VCaP (cell line): ENCODE measurements at regions not wholly inside any gene's neighbourhood (a gene's known extent, or its start where the extent isn't known, plus 50 kb on each side); places are given as distances from the start of the nearest gene placed in this dataset.

Source experiments
- H3K27ac ChIP-seq: fragments of 450-650 bp; 2 replicates; pipeline ENCODE4 v1.5.1; 2017
- TF ChIP-seq, protein P1 (sequence below): fragments of 450-650 bp; conservative IDR thresholded peaks from 2 replicates; pipeline ENCODE4 v1.5.1; 2017; ENCODE audit warnings: mild to moderate bottlenecking, moderate library complexity

DNA sequence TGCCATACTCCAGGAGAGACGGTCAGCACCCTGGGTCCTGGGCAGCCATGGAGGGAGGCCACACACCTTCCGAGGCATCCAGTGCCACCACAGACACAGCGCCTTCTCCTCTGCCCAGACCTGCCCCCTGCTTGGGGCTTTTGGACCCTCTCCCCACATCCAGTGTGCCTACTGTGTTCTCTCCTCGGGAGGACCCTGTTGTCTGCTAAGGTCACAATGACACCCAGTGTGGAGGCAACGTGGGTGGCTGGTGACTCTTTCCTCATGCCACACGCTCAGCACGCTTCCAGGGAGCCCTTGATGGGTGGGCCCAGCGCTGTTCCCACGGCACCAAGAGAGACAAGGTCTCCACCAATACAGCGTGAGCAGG, 251.9 kb downstream of the EIPR1 start:
- H3K27ac ChIP-seq, result no peak overlapping the region
- TF ChIP-seq, protein P1, sequence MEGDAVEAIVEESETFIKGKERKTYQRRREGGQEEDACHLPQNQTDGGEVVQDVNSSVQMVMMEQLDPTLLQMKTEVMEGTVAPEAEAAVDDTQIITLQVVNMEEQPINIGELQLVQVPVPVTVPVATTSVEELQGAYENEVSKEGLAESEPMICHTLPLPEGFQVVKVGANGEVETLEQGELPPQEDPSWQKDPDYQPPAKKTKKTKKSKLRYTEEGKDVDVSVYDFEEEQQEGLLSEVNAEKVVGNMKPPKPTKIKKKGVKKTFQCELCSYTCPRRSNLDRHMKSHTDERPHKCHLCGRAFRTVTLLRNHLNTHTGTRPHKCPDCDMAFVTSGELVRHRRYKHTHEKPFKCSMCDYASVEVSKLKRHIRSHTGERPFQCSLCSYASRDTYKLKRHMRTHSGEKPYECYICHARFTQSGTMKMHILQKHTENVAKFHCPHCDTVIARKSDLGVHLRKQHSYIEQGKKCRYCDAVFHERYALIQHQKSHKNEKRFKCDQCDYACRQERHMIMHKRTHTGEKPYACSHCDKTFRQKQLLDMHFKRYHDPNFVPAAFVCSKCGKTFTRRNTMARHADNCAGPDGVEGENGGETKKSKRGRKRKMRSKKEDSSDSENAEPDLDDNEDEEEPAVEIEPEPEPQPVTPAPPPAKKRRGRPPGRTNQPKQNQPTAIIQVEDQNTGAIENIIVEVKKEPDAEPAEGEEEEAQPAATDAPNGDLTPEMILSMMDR, result no peak

DNA sequence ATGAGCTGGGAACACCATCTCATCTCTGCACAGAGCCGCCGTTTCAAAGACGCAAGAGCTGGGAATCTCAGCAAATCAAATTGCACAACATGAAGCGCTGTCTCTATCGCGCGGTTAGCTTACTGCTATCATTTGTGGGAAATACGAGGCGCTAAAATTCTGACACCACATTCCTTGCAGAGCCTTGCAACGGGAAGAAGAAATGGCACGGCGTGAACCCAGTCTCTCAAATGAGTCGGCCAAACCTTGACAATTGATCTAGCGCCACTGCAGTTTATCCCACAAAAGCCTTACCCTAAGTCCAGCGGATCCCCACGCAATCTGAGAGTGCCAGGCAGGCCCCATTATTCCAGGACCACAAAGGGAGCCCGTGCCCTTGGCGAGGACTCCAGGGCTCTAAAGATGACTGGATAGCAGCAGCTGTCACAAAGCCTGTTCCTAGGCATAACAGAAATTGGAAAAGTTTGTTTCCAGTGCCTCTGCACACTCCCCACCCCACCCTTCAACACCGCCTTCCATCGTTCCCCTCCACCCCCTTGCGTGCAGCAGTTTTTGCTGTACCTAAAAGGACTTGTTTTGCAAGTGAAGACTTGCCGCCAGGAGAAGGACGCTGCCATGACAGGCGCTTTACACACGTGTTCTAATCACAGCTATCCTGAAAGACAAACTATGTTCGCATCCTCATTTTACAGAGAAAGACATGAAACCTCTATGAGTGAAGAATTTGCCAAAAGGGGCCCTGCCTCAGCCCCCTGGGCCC, 252.4 kb downstream of the EIPR1 start:
- TF ChIP-seq, protein P1, result no peak
- H3K27ac ChIP-seq, result no peak overlapping the region

DNA sequence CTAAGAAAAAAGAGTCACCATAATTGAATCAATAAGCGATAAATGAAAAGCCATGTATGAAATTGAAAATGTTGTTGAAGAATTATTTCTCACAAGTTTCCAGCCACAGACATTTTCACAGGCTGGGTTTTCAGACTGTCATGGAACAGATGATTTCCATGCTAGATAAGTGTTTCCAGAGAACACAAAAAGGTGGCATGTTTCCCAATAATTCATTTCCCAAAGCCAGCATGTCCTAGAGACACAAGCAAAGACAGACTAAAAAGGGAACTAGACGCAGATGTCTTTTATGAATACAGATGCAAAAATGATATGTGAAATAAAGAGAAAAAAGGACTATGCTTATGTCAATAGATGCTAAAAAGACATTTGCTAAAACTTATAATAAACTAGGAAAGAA, 255.1 kb downstream of the EIPR1 start:
- TF ChIP-seq, protein P1, result no peak
- no peak overlapping the region for H3K27ac ChIP-seq

DNA sequence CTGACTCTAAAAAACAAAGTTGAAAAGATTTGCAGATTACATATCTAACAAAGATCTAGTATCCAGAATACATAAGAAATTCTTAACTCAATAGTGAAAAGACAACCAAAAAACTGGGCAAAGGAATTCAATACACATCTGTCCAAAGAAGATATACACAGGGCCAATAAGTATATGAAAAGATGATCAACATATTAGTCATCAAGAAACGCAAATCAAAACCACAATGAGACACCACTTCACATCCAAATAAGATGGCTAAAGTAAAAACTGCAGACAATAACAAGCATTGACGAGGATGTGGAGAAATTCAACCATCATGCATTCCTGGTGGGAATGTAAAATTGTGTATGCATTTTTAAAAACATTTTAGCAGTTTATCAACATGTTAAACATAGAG, 256.0 kb downstream of the EIPR1 start:
- TF ChIP-seq, protein P1, result no peak
- no peak overlapping the region for H3K27ac ChIP-seq

DNA sequence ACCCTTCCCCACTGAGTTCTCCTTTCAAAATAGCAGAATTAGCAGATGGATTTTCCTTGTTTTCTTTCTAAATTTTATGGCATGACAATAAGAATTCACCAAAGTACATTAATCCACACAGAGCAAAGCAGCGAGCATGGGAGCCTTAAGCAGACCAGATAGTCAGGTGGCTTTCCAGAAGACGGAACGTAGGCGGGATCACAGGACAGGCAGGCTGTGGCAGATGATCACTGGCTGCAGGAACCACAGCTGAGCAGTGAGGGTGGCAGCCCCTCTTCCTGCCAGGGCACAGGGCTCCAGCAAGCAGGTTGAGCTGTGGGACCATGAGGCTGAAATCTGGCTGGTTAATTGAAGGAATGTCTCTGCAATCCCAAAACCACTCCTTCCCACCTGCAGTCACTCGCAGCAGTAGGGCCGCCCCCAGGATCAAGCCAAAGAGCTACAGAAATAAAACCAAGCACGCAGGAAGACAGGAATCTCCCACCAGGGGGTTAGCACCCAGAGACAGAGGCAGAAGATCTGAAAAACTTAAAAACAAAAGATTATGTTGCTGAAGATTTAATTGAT, 259.9 kb downstream of the EIPR1 start:
- no peak overlapping the region for H3K27ac ChIP-seq
- TF ChIP-seq, protein P1, result no peak

DNA sequence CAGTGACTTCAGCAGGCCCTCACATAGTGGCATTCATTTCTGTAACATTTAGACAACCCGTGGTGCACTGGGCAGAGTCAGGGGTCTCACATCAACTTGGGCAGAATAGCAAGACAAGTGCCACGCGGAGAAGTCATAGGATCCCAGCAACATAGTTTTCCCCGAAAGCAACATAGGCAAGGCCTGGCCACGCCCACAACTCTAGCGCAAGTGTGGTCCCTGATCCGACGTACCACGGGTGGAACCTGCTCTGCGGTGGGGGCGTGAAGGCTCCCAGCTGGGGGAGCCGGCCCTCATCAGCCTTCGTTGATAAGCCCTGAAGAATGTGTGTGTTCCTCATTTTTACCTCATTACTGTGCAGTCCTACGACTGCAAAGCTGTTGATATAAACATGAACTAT, 261.2 kb downstream of the EIPR1 start:
- TF ChIP-seq, protein P1, result no peak
- H3K27ac ChIP-seq, result no peak overlapping the region

DNA sequence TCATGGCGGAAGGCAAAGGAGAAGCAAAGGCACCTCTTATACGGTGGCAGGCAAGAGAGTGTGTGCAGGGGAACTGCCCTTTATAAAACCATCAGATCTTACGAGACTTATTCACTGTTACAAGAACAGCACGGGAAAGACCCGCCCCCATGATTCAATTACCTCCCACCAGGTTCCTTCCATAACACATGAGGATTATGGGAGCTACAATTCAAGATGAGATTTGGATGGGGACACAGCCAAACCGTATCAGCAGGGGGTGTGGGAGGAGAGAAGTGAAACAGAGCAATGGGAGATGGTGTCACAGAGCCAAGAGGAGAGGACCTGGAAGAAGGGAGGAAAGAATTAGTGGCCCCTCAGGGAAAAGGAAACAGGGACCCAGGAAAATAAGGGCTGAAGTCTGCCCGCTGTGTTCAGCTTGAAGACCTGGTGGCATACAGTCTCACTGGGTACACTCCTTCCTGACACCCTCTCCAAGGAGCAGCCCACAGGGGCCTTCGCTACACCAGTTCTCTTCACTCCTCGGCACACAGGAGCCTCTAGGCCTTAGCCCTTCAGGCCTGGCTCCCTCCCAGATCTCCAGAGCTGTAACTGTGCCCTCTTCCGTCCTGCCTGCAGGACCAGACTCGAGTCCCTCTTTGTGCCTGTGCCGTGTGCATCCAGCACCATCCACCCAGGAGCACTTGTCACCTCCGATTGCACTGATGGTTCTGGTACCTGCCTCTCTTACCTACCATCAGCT, 262.1 kb downstream of the EIPR1 start:
- TF ChIP-seq, protein P1, result no peak
- no peak overlapping the region for H3K27ac ChIP-seq
